GM23338 (cell line): ENCODE measurements at regions not wholly inside any gene's neighbourhood (a gene's known extent, or its start where the extent isn't known, plus 50 kb on each side); places are given as distances from the start of the nearest gene placed in this dataset.

Source experiments
- CREB1 ChIP-seq: fragments of 250-450 bp; sonication (Bioruptor Pico); IDR thresholded peaks from 2 replicates; pipeline ENCODE4 v1.5.0; 2020; ENCODE audit warnings: low read depth, mild to moderate bottlenecking, moderate library complexity
- CTCF ChIP-seq, 2 experiments: fragments of 200-600 bp in 1 of 2; sonication (generic) in 1 of 2; conservative IDR thresholded peaks; 2 replicates each; pipeline versions ENCODE4 v1.5.1 to v1.6.1; 2016 to 2017; ENCODE audit warnings: antibody characterized with exemption in 2 of 2, low read depth in 2 of 2, mild to moderate bottlenecking in 2 of 2, moderate library complexity in 1 of 2
- EZH2 ChIP-seq: fragments of 200-600 bp; sonication (generic); IDR thresholded peaks from one replicate; pipeline ENCODE4 v1.8.0; 2017; ENCODE audit warnings: antibody characterized with exemption, mild to moderate bottlenecking, low read depth; ENCODE audit not compliant: unreplicated experiment
- EZH2phosphoT487 ChIP-seq: fragments of 200-600 bp; sonication (generic); IDR thresholded peaks from one replicate; pipeline ENCODE4 v1.8.1; 2018; ENCODE audit warnings: antibody characterized with exemption; ENCODE audit not compliant: unreplicated experiment
- NANOG ChIP-seq: IDR thresholded peaks from 2 replicates; pipeline ENCODE4 v1.6.1; 2016; ENCODE audit warnings: antibody characterized with exemption, borderline replicate concordance
- POLR2AphosphoS5 ChIP-seq: IDR thresholded peaks from 2 replicates; pipeline ENCODE4 v1.6.1; 2016; ENCODE audit warnings: antibody characterized with exemption, low read depth
- TF ChIP-seq, protein P1 (sequence below): fragments of 250-450 bp; sonication (Bioruptor Pico); IDR thresholded peaks from 2 replicates; pipeline ENCODE4 v1.5.0; 2020; ENCODE audit warnings: mild to moderate bottlenecking, moderate library complexity
- TF ChIP-seq, protein P2 (sequence below): IDR thresholded peaks from one replicate; pipeline ENCODE4 v1.6.1; 2018; ENCODE audit warnings: antibody characterized with exemption; ENCODE audit not compliant: unreplicated experiment

DNA sequence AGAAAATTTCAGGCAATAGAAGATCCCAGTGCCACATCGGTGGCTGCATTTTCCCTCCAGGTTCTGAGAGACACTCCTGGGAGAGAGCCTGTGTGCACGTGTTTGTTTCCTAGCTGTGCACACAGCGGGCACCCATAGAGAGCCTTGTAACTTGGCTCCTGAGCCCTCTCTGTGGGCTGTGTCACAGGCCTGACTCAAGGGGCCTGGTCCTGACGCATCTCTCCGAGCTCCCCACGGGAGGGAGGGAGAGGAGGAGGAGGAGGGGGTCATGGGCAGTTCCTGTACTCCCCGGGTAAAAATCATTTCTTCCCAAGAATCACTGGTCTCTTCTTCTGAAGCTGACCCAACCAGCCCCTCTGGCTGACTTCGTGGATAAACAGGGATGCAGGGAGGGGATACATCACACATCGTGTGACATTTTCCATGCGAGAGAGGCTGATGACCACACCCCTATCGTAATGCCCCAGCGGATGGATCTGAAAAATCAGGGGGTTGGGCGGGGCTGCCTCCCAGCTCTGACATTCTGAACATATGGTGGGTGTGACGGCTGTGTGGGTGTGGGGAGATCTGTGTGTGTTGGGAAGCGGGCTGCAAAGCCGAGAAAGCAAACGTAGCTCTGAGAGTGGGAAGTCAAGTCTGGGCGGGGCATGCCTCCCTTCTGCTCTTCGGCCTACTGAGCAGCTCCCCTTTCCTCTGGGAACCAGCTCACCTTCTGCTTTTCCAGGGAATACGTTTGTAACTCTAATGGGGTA is 308.3 kb upstream of the HS6ST1 start (continued):
- TF ChIP-seq, protein P1, sequence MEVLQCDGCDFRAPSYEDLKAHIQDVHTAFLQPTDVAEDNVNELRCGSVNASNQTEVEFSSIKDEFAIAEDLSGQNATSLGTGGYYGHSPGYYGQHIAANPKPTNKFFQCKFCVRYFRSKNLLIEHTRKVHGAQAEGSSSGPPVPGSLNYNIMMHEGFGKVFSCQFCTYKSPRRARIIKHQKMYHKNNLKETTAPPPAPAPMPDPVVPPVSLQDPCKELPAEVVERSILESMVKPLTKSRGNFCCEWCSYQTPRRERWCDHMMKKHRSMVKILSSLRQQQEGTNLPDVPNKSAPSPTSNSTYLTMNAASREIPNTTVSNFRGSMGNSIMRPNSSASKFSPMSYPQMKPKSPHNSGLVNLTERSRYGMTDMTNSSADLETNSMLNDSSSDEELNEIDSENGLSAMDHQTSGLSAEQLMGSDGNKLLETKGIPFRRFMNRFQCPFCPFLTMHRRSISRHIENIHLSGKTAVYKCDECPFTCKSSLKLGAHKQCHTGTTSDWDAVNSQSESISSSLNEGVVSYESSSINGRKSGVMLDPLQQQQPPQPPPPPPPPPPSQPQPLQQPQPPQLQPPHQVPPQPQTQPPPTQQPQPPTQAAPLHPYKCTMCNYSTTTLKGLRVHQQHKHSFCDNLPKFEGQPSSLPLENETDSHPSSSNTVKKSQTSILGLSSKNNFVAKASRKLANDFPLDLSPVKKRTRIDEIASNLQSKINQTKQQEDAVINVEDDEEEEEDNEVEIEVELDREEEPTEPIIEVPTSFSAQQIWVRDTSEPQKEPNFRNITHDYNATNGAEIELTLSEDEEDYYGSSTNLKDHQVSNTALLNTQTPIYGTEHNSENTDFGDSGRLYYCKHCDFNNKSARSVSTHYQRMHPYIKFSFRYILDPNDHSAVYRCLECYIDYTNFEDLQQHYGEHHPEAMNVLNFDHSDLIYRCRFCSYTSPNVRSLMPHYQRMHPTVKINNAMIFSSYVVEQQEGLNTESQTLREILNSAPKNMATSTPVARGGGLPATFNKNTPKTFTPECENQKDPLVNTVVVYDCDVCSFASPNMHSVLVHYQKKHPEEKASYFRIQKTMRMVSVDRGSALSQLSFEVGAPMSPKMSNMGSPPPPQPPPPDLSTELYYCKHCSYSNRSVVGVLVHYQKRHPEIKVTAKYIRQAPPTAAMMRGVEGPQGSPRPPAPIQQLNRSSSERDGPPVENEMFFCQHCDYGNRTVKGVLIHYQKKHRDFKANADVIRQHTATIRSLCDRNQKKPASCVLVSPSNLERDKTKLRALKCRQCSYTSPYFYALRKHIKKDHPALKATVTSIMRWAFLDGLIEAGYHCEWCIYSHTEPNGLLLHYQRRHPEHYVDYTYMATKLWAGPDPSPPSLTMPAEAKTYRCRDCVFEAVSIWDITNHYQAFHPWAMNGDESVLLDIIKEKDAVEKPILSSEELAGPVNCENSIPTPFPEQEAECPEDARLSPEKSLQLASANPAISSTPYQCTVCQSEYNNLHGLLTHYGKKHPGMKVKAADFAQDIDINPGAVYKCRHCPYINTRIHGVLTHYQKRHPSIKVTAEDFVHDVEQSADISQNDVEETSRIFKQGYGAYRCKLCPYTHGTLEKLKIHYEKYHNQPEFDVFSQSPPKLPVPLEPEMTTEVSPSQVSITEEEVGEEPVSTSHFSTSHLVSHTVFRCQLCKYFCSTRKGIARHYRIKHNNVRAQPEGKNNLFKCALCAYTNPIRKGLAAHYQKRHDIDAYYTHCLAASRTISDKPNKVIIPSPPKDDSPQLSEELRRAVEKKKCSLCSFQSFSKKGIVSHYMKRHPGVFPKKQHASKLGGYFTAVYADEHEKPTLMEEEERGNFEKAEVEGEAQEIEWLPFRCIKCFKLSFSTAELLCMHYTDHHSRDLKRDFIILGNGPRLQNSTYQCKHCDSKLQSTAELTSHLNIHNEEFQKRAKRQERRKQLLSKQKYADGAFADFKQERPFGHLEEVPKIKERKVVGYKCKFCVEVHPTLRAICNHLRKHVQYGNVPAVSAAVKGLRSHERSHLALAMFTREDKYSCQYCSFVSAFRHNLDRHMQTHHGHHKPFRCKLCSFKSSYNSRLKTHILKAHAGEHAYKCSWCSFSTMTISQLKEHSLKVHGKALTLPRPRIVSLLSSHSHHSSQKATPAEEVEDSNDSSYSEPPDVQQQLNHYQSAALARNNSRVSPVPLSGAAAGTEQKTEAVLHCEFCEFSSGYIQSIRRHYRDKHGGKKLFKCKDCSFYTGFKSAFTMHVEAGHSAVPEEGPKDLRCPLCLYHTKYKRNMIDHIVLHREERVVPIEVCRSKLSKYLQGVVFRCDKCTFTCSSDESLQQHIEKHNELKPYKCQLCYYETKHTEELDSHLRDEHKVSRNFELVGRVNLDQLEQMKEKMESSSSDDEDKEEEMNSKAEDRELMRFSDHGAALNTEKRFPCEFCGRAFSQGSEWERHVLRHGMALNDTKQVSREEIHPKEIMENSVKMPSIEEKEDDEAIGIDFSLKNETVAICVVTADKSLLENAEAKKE (CRISPR knock-in tag), result no peak
- TF ChIP-seq NANOG (no peak), EZH2 (no peak), CTCF (conservative IDR thresholded peaks at IDR 0.05; ENCODE audit: low read depth in 2 of 2) (no peak), EZH2phosphoT487 (no peak), CREB1 (no peak), POLR2AphosphoS5 (no peak)
- TF ChIP-seq, protein P2, sequence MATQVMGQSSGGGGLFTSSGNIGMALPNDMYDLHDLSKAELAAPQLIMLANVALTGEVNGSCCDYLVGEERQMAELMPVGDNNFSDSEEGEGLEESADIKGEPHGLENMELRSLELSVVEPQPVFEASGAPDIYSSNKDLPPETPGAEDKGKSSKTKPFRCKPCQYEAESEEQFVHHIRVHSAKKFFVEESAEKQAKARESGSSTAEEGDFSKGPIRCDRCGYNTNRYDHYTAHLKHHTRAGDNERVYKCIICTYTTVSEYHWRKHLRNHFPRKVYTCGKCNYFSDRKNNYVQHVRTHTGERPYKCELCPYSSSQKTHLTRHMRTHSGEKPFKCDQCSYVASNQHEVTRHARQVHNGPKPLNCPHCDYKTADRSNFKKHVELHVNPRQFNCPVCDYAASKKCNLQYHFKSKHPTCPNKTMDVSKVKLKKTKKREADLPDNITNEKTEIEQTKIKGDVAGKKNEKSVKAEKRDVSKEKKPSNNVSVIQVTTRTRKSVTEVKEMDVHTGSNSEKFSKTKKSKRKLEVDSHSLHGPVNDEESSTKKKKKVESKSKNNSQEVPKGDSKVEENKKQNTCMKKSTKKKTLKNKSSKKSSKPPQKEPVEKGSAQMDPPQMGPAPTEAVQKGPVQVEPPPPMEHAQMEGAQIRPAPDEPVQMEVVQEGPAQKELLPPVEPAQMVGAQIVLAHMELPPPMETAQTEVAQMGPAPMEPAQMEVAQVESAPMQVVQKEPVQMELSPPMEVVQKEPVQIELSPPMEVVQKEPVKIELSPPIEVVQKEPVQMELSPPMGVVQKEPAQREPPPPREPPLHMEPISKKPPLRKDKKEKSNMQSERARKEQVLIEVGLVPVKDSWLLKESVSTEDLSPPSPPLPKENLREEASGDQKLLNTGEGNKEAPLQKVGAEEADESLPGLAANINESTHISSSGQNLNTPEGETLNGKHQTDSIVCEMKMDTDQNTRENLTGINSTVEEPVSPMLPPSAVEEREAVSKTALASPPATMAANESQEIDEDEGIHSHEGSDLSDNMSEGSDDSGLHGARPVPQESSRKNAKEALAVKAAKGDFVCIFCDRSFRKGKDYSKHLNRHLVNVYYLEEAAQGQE, result no peak
